IgD-negative memory B cell (primary cell): ENCODE measurements at regions not wholly inside any gene's neighbourhood (a gene's known extent, or its start where the extent isn't known, plus 50 kb on each side); places are given as distances from the start of the nearest gene placed in this dataset.

Source experiments
- H3K27ac Mint-ChIP-seq, 3 donors: one replicate each; pipeline ENCODE4 v1.8.0; 2020 to 2022; ENCODE audit warnings: mild to moderate bottlenecking in 3 of 3, mixed read lengths in 3 of 3, moderate library complexity in 1 of 3
- H3K27me3 Mint-ChIP-seq: one replicate; pipeline ENCODE4 v1.8.0; 2021; ENCODE audit warnings: mixed read lengths
- H3K36me3 Mint-ChIP-seq: one replicate; pipeline ENCODE4 v1.8.0; 2020; ENCODE audit warnings: mild to moderate bottlenecking, mixed read lengths
- H3K4me1 Mint-ChIP-seq, 3 donors: one replicate each; pipeline ENCODE4 v1.8.0; 2020 to 2022; ENCODE audit warnings: mixed read lengths in 3 of 3, mild to moderate bottlenecking in 1 of 3
- H3K4me3 Mint-ChIP-seq, 4 donors: one replicate each; pipeline ENCODE4 v1.8.0; 2020 to 2022; ENCODE audit warnings: mild to moderate bottlenecking in 4 of 4, mixed read lengths in 4 of 4, moderate library complexity in 3 of 4
- H3K9me3 Mint-ChIP-seq, 3 donors: one replicate each; pipeline ENCODE4 v1.8.0; 2020 to 2021; ENCODE audit warnings: mixed read lengths in 3 of 3, mild to moderate bottlenecking in 1 of 3

DNA sequence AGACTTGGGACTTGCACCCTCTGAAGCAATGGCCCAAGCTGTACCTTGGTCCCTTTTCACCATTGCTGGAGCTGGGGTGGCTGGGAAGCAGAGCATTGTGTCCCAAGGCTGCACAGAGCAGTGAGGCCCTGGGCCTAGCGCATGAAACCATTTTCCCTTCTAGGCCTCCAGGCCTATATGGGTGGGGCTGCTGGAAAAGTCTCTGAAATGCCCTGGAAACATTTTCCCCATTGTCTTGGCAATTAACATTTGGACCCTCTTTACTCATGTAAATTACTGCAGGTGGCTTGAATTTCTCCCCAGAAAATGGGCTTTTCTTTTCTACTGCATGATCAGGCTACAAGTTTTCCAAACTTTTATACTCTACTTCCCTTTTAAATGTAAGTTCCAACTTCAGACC is 510.5 kb downstream of the SLITRK6 start:
- Mint-ChIP-seq H3K4me1 (no peaks in the 10 kb centered on the region), H3K36me3 (no peaks in the 10 kb centered on the region), H3K27ac (no peak overlapping the region), H3K27me3 (no peaks in the 10 kb centered on the region), H3K4me3 (no peak overlapping the region), H3K9me3 (peaks cover 0 to 3% (median 1%) of the 10 kb centered on the region in 3 donors)

DNA sequence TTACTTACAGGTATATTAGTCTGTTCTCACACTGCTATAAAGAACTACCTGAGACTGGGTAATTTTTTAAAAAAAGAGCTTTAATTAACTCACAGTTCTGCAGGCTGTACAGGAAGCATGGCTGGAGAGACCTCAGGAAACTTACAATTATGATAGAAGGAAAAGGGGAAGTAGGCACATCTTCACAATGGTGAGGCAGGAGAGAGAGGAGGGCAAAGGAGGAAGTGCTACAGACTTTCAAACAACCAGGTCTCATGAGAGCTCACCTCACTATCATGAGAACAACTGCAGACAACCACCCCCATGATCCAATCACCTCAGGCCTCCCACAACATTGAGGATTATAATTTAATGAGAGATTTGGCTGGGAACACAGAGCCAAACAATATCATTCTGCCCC is 511.7 kb downstream of the SLITRK6 start:
- H3K4me1 Mint-ChIP-seq: peaks cover 0 to 2% (median 0%) of the 10 kb centered on the region in 3 donors
- no peaks in the 10 kb centered on the region for H3K27me3 Mint-ChIP-seq
- no peak overlapping the region for H3K4me3 Mint-ChIP-seq
- H3K9me3 Mint-ChIP-seq: peaks cover 0 to 3% (median 1%) of the 10 kb centered on the region in 3 donors
- no peaks in the 10 kb centered on the region for H3K36me3 Mint-ChIP-seq
- H3K27ac Mint-ChIP-seq: no peak overlapping the region

DNA sequence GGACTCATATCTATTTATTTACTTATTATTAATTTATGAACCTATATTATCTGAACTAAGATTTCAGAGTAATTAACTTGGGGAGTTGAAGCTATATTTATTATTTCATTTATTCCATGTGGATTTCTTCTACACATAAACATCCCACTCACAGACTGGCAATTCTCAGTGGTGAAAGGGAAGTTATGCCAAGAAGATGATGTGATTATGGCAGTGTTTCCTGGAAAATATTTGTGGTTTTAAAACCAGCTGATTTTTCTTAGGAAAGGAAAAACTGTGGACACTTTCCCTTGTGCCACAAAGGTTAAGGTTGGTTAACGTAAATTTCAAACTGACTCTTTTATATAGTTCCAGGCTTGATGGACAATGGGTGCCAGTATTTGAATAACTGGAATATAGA is 513.1 kb downstream of the SLITRK6 start:
- H3K4me1 Mint-ChIP-seq: peaks cover 0 to 2% (median 0%) of the 10 kb centered on the region in 3 donors
- no peaks in the 10 kb centered on the region for H3K36me3 Mint-ChIP-seq
- H3K4me3 Mint-ChIP-seq: no peak overlapping the region
- H3K27me3 Mint-ChIP-seq: no peaks in the 10 kb centered on the region
- H3K9me3 Mint-ChIP-seq: peaks cover 0 to 3% (median 1%) of the 10 kb centered on the region in 3 donors
- no peak overlapping the region for H3K27ac Mint-ChIP-seq

DNA sequence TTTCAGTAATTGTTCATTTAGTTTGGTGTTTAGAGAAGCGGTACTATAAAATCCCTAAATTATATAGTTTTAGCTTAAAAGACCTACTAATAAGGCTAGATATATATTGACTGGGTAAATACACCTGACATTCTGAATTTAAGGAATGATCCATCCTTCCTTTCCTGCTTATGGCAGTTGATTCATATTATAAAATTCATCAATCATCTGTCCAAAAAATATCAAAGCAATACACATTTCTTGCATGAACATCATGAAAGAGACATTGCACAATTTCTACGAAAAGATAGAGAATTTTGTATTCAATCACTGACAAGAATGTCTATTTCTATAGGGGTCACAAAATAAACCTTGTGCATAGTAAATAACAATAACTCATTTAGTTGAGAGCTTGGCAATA is 514.9 kb downstream of the SLITRK6 start:
- Mint-ChIP-seq H3K4me1 (peaks cover 0 to 2% (median 0%) of the 10 kb centered on the region in 3 donors), H3K27me3 (no peaks in the 10 kb centered on the region), H3K9me3 (peaks cover 0 to 3% (median 1%) of the 10 kb centered on the region in 3 donors), H3K27ac (no peak overlapping the region), H3K36me3 (no peaks in the 10 kb centered on the region), H3K4me3 (no peak overlapping the region)

DNA sequence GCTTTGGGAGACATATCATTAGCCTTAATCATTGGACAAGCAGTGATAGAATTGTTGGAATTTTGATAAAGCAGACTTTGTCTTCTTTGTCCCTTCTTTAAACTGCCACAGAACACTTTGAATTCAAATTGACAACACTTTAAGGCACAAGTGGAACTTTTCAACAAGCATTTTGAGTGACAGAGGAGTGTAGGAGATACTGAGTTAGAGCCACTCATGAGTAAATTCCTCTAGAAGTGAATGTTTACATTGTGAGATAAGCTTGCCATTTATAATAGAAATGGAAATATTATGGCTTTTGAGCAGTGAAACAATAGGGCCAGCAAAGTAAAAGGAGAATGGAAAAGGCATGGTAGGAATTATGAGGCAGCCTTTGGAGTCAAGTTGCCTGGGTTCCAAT is 515.8 kb downstream of the SLITRK6 start:
- Mint-ChIP-seq H3K27ac (no peak overlapping the region), H3K9me3 (peaks cover 0 to 3% (median 1%) of the 10 kb centered on the region in 3 donors), H3K4me1 (peaks cover 0 to 2% (median 0%) of the 10 kb centered on the region in 3 donors), H3K27me3 (no peaks in the 10 kb centered on the region), H3K4me3 (no peak overlapping the region), H3K36me3 (no peaks in the 10 kb centered on the region)

- Mint-ChIP-seq H3K9me3 (peaks cover 0 to 2% (median 1%) of the 10 kb centered on the region in 3 donors), H3K4me1 (peaks cover 0 to 2% (median 0%) of the 10 kb centered on the region in 3 donors), H3K27ac (no peak overlapping the region), H3K4me3 (no peak overlapping the region), H3K27me3 (no peaks in the 10 kb centered on the region), H3K36me3 (no peaks in the 10 kb centered on the region)
Measured at GRCh38 chr13:85282876-85283275, 516.3 kb downstream of the SLITRK6 start.

- H3K4me3 Mint-ChIP-seq: no peak overlapping the region
- peaks cover 0 to 2% (median 0%) of the 10 kb centered on the region in 3 donors for H3K4me1 Mint-ChIP-seq
- no peaks in the 10 kb centered on the region for H3K27me3 Mint-ChIP-seq
- peaks cover 0 to 4% (median 0%) of the 10 kb centered on the region in 3 donors for H3K9me3 Mint-ChIP-seq
- no peaks in the 10 kb centered on the region for H3K36me3 Mint-ChIP-seq
- no peak overlapping the region for H3K27ac Mint-ChIP-seq
Measured at GRCh38 chr13:85278851-85279250, 520.4 kb downstream of the SLITRK6 start.

GRCh38 chr13:85277748-85278147 is 521.5 kb downstream of the SLITRK6 start:
- H3K27me3 Mint-ChIP-seq: no peaks in the 10 kb centered on the region
- H3K4me3 Mint-ChIP-seq: no peak overlapping the region
- H3K4me1 Mint-ChIP-seq: peaks cover 0 to under 1% (median 0%) of the 10 kb centered on the region in 3 donors
- no peak overlapping the region for H3K27ac Mint-ChIP-seq
- peaks cover 0 to 6% (median 2%) of the 10 kb centered on the region in 3 donors for H3K9me3 Mint-ChIP-seq
- no peaks in the 10 kb centered on the region for H3K36me3 Mint-ChIP-seq

DNA sequence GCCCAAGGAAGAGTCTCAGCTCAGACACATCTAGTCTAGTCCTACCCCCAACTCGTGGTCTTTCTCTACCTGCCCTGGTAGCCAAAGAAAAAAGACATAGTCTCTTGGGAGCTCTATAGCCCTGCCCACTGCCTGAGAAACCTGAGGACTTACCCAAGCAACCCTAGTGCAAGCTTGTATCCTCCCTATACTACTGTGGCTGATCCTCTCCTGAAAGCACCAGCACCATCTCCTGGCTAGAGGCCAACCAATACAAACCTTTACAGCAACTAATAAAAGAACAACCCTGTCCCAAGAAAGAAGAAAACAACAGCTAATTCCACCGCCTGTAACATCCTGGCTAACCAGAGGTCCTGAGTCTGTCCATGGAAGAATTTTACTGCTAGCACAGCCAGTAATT is 532.4 kb downstream of the SLITRK6 start:
- Mint-ChIP-seq H3K4me1 (no peaks in the 10 kb centered on the region), H3K27me3 (no peaks in the 10 kb centered on the region), H3K36me3 (no peaks in the 10 kb centered on the region), H3K9me3 (peaks cover 2 to 13% (median 4%) of the 10 kb centered on the region in 3 donors), H3K27ac (no peak overlapping the region), H3K4me3 (no peak overlapping the region)

GRCh38 chr13:85266331-85266730 is 532.9 kb downstream of the SLITRK6 start:
- H3K36me3 Mint-ChIP-seq: no peaks in the 10 kb centered on the region
- H3K4me1 Mint-ChIP-seq: no peaks in the 10 kb centered on the region
- H3K4me3 Mint-ChIP-seq: no peak overlapping the region
- H3K27me3 Mint-ChIP-seq: no peaks in the 10 kb centered on the region
- H3K9me3 Mint-ChIP-seq: peaks cover 2 to 9% (median 2%) of the 10 kb centered on the region in 3 donors
- H3K27ac Mint-ChIP-seq: no peak overlapping the region

DNA sequence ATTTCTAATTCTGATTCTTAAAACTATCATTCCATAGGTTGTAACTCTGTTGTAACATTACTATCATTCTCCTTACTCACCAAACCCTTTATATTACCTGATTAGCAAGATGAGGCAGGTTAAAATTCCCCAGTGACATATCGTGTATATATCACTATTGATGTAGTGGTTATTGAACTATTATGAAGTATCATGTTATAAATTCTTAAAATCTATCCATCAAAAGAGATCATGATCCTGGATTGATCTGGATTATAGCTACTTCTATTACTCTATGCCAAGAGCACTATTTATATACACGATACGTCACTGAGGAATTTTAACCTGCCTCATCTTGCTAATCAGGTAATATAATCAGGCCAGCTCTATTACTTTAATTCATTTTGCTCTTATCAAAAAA is 533.9 kb downstream of the SLITRK6 start:
- Mint-ChIP-seq H3K4me3 (no peak overlapping the region), H3K36me3 (no peaks in the 10 kb centered on the region), H3K9me3 (peaks cover 2 to 13% (median 2%) of the 10 kb centered on the region in 3 donors), H3K27ac (no peak overlapping the region), H3K4me1 (no peaks in the 10 kb centered on the region), H3K27me3 (no peaks in the 10 kb centered on the region)

DNA sequence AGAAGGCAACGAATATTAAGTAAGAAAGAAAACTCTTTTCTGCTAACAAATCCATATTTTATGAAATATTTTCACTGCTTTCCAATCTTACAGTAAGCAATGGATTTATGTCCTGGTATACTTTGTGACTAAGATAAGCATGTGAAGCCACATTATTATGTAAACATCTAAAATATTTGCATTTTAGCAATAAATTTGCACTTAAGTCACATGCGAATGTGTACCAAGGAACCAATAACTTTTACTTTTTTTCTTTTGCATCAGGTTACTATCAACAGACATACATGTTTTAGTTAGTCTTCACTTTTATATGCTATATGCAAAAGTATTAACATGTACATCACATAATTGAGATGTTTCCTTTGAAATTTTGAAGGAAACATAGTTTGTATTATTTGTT is 536.7 kb downstream of the SLITRK6 start:
- H3K4me3 Mint-ChIP-seq: no peak overlapping the region
- H3K36me3 Mint-ChIP-seq: no peaks in the 10 kb centered on the region
- no peaks in the 10 kb centered on the region for H3K27me3 Mint-ChIP-seq
- no peaks in the 10 kb centered on the region for H3K4me1 Mint-ChIP-seq
- H3K9me3 Mint-ChIP-seq: peaks cover 1 to 11% (median 2%) of the 10 kb centered on the region in 3 donors
- H3K27ac Mint-ChIP-seq: no peak overlapping the region

DNA sequence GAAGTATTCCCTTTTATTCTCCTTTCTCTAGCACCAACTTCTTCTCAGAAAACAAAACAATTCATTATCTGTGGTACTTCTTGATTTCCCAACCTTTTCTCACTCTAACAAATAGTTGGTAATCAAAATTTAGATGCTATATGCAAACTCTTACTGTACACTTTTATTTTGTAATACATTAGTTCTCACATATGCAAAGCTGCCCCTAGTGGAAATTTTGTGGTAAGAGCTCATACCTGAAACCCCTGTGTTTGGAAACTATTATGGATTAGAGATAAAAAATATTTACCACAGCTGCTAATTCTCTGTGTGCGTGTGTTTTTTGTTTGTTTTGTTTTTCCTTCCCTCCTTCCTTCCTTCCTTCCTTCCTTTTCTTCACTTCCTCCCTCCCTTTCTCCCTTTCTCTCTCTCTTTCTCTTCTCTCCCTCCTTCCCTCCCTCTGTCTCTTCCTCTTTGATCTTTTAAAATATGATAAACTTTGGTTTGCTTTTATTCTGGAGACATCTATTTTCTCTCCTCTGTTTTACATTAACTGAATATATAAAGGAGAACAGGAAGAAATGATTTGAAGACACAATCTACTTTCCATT is 537.4 kb downstream of the SLITRK6 start:
- H3K4me3 Mint-ChIP-seq: no peak overlapping the region
- no peak overlapping the region for H3K27ac Mint-ChIP-seq

GRCh38 chr13:85260896-85261295 is 538.3 kb downstream of the SLITRK6 start:
- H3K27me3 Mint-ChIP-seq: no peaks in the 10 kb centered on the region
- H3K4me1 Mint-ChIP-seq: no peaks in the 10 kb centered on the region
- H3K4me3 Mint-ChIP-seq: no peak overlapping the region
- H3K27ac Mint-ChIP-seq: no peak overlapping the region
- peaks cover 1 to 12% (median 2%) of the 10 kb centered on the region in 3 donors for H3K9me3 Mint-ChIP-seq
- H3K36me3 Mint-ChIP-seq: no peaks in the 10 kb centered on the region

More for the DNA sequence above, 537.4 kb downstream of the SLITRK6 start:
- no peaks in the 10 kb centered on the region for H3K4me1 Mint-ChIP-seq
- H3K27me3 Mint-ChIP-seq: no peaks in the 10 kb centered on the region
- peaks cover 1 to 11% (median 2%) of the 10 kb centered on the region in 3 donors for H3K9me3 Mint-ChIP-seq
- no peaks in the 10 kb centered on the region for H3K36me3 Mint-ChIP-seq

DNA sequence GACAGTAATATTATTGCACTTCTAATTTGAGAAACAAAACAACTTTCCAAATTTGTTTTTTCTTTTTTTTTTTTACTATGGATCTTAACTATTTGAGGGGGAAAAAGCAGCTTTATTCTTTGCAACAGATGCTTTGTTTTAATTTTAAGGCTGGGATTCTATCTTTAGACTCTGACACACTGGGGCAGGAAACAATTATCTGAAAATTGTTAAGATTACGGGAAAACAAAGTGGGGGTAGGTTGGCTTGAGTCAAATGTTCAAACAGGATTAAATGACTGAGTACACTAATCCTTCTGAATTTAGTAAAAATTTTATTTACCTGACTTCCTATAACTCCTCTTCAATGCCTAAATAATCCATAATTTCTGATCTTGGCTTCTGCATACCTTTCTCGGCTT is 543.2 kb downstream of the SLITRK6 start:
- Mint-ChIP-seq H3K4me1 (peaks cover 0 to 2% (median 0%) of the 10 kb centered on the region in 3 donors), H3K9me3 (peaks cover 3 to 28% (median 3%) of the 10 kb centered on the region in 3 donors), H3K4me3 (no peak overlapping the region), H3K27me3 (no peaks in the 10 kb centered on the region), H3K27ac (no peak overlapping the region), H3K36me3 (no peaks in the 10 kb centered on the region)

DNA sequence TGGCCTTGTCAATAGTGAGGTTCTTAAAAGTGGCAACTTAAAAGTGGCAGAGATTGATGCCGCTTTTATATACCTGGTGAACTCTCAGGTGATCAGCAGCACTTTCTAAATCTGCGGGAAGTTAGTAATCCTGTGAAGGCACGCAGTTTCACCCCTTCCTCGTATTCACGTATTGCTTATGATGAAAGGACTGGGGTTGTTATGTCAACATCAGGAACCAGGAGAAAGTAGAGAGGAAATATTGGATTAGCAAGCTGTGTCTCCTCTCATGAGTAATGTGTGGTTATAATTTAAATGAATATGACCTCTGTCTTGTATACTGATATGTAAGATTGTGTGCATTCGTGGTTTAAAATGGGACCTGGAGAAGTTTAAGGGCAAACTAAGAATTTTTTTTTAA is 544.6 kb downstream of the SLITRK6 start:
- peaks cover 1 to 21% (median 3%) of the 10 kb centered on the region in 3 donors for H3K9me3 Mint-ChIP-seq
- peaks cover 0 to 2% (median 0%) of the 10 kb centered on the region in 3 donors for H3K4me1 Mint-ChIP-seq
- no peak overlapping the region for H3K4me3 Mint-ChIP-seq
- H3K27me3 Mint-ChIP-seq: no peaks in the 10 kb centered on the region
- no peaks in the 10 kb centered on the region for H3K36me3 Mint-ChIP-seq
- H3K27ac Mint-ChIP-seq: no peak overlapping the region
